Esophagus (tissue), 2 donors: ENCODE measurements at regions not wholly inside any gene's neighbourhood (a gene's known extent, or its start where the extent isn't known, plus 50 kb on each side); places are given as distances from the start of the nearest gene placed in this dataset.
"Not testable (repeated sequence)": the region's sequence is repeated elsewhere in the genome, so short reads cannot be mapped to it uniquely, and the experiment has no call there.

Experiments
- H3K27ac ChIP-seq, 2 donors: one replicate each; pipeline ENCODE4 v1.5.1; 2013; ENCODE audit warnings: low read depth in 2 of 2, mild to moderate bottlenecking in 2 of 2, inconsistent platforms in 1 of 2, low read length in 1 of 2, moderate library complexity in 1 of 2
- H3K27me3 ChIP-seq, 2 donors: one replicate each; pipeline ENCODE4 v1.6.1; 2013; ENCODE audit warnings: low read length in 2 of 2, control low read depth in 1 of 2, mild to moderate bottlenecking in 1 of 2; ENCODE audit not compliant: insufficient read depth in 2 of 2, control insufficient read depth in 1 of 2
- H3K36me3 ChIP-seq, 2 donors: one replicate each; pipeline ENCODE4 v1.6.1; 2013; ENCODE audit warnings: low read length in 1 of 2; ENCODE audit not compliant: control insufficient read depth in 2 of 2, insufficient read depth in 2 of 2
- H3K4me1 ChIP-seq, 2 donors: one replicate each; pipeline ENCODE4 v1.6.1; 2013; ENCODE audit warnings: low read length in 1 of 2; ENCODE audit not compliant: control insufficient read depth in 2 of 2, insufficient read depth in 2 of 2
- H3K4me3 ChIP-seq, 2 donors: one replicate each; pipeline ENCODE4 v1.5.1; 2013; ENCODE audit warnings: low read length in 2 of 2, mild to moderate bottlenecking in 2 of 2, low read depth in 1 of 2, moderate library complexity in 1 of 2
- H3K9me3 ChIP-seq, 2 donors: one replicate each; pipeline ENCODE4 v1.6.1; 2013; ENCODE audit warnings: mild to moderate bottlenecking in 2 of 2, low read depth in 1 of 2, low read length in 1 of 2, moderate library complexity in 1 of 2; ENCODE audit not compliant: control insufficient read depth in 2 of 2, insufficient read depth in 1 of 2
- WGBS, 2 donors: extraction: QIAGEN DNeasy Blood & Tissue Kit; methylation state at CpG; one replicate each; pipeline ENCODE4 v1.1.7; 2013; 5-methylcytosine and 5-hydroxymethylcytosine counted together
- donor health status: healthy with polysubstance abuse.
- donor health status: Bipolar disorder and iron deficiency.

GRCh38 chr18:3342628-3343027 is 80.7 kb downstream of the MYL12B start:
- no peaks in the 10 kb centered on the region for H3K9me3 ChIP-seq
- no peaks in the 10 kb centered on the region for H3K27me3 ChIP-seq
- no peak overlapping the region for H3K4me3 ChIP-seq
- no peaks in the 10 kb centered on the region for H3K4me1 ChIP-seq
- WGBS, 2 donors = 94 to 97% methylated on average over 5 of the region's 5 CpGs
- no peak overlapping the region for H3K27ac ChIP-seq
- no peaks in the 10 kb centered on the region for H3K36me3 ChIP-seq

GRCh38 chr18:3345452-3345851 is 83.5 kb downstream of the MYL12B start:
- H3K27ac ChIP-seq = no peak overlapping the region
- no peaks in the 10 kb centered on the region for H3K36me3 ChIP-seq
- no peaks in the 10 kb centered on the region for H3K4me1 ChIP-seq
- H3K4me3 ChIP-seq = no peak overlapping the region
- 28 to 38% methylated on average over 2 of the region's 2 CpGs for WGBS, 2 donors
- H3K27me3 ChIP-seq = no peaks in the 10 kb centered on the region
- H3K9me3 ChIP-seq = no peaks in the 10 kb centered on the region

GRCh38 chr18:3345885-3346284 is 84.0 kb downstream of the MYL12B start:
- H3K27ac ChIP-seq = no peak overlapping the region
- no peaks in the 10 kb centered on the region for H3K27me3 ChIP-seq
- H3K4me3 ChIP-seq = no peak overlapping the region
- no peaks in the 10 kb centered on the region for H3K9me3 ChIP-seq
- WGBS, 2 donors = 30 to 51% methylated on average over 1 of the region's 1 CpG
- no peaks in the 10 kb centered on the region for H3K4me1 ChIP-seq
- H3K36me3 ChIP-seq = no peaks in the 10 kb centered on the region

- H3K27me3 ChIP-seq = no peaks in the 10 kb centered on the region
- WGBS, 2 donors = 39 to 54% methylated on average over 7 of the region's 7 CpGs
- no peak overlapping the region for H3K27ac ChIP-seq
- H3K36me3 ChIP-seq = no peaks in the 10 kb centered on the region
- H3K9me3 ChIP-seq = no peaks in the 10 kb centered on the region
- no peak overlapping the region for H3K4me3 ChIP-seq
- H3K4me1 ChIP-seq = no peaks in the 10 kb centered on the region
Measured at GRCh38 chr18:3346487-3346886, 84.6 kb downstream of the MYL12B start.

- Histone ChIP-seq H3K4me1 (no peaks in the 10 kb centered on the region), H3K4me3 (no peak overlapping the region), H3K9me3 (no peaks in the 10 kb centered on the region), H3K27ac (no peak overlapping the region), H3K36me3 (no peaks in the 10 kb centered on the region), H3K27me3 (no peaks in the 10 kb centered on the region)
- 97 to 99% methylated on average over 2 of the region's 2 CpGs for WGBS, 2 donors
Measured at GRCh38 chr18:3347286-3347803, 85.4 kb downstream of the MYL12B start.

- H3K9me3 ChIP-seq = no peaks in the 10 kb centered on the region
- H3K36me3 ChIP-seq = no peaks in the 10 kb centered on the region
- H3K4me1 ChIP-seq = no peaks in the 10 kb centered on the region
- no peak overlapping the region for H3K27ac ChIP-seq
- 93% methylated on average over 1 of the region's 1 CpG for WGBS, 2 donors
- H3K27me3 ChIP-seq = no peaks in the 10 kb centered on the region
- H3K4me3 ChIP-seq = no peak overlapping the region
Measured at GRCh38 chr18:3348176-3348575, 86.2 kb downstream of the MYL12B start.

- not testable (repeated sequence) for H3K27me3 ChIP-seq, H3K27ac ChIP-seq, H3K4me1 ChIP-seq, H3K4me3 ChIP-seq, H3K9me3 ChIP-seq, H3K36me3 ChIP-seq
- WGBS, 2 donors = 96% methylated on average over 25 of the region's 25 CpGs
Measured at GRCh38 chr18:3349046-3349841, 87.3 kb downstream of the MYL12B start.

- 89 to 93% methylated on average over 14 of the region's 14 CpGs for WGBS, 2 donors
- Histone ChIP-seq H3K9me3 (no peaks in the 10 kb centered on the region), H3K27ac (no peak overlapping the region)
Measured at GRCh38 chr18:3350021-3350420, 88.1 kb downstream of the MYL12B start.

GRCh38 chr18:3350566-3351527 is 88.9 kb downstream of the MYL12B start:
- no peaks in the 10 kb centered on the region for H3K4me1 ChIP-seq
- H3K27me3 ChIP-seq = no peaks in the 10 kb centered on the region
- no peak overlapping the region for H3K4me3 ChIP-seq
- 41 to 56% methylated on average over 11 of the region's 11 CpGs for WGBS, 2 donors
- H3K36me3 ChIP-seq = no peaks in the 10 kb centered on the region
- no peaks in the 10 kb centered on the region for H3K9me3 ChIP-seq
- peak overlapping the region; percentile 16 to 47 for H3K27ac ChIP-seq

More at GRCh38 chr18:3350021-3350420, 88.1 kb downstream of the MYL12B start:
- H3K27me3 ChIP-seq = no peaks in the 10 kb centered on the region
- no peaks in the 10 kb centered on the region for H3K36me3 ChIP-seq
- no peaks in the 10 kb centered on the region for H3K4me1 ChIP-seq
- H3K4me3 ChIP-seq = no peak overlapping the region
